HepG2 (cell line): ENCODE measurements at regions not wholly inside any gene's neighbourhood (a gene's known extent, or its start where the extent isn't known, plus 50 kb on each side); places are given as distances from the start of the nearest gene placed in this dataset.

Experiments used
- ATAC-seq: fragments of 200-7000 bp; cut with Tn5 transposase; 3 replicates; pipeline ENCODE4 v1.9.1; 2020; ENCODE audit warnings: mild to moderate bottlenecking, moderate library complexity
- BruUV-seq: library from RNA; stranded (reverse); fragments of 400-500 nt; replicated peaks from 2 replicates; lab custom pipeline; 2021; lab: Mats Ljungman, UMichigan
- CTCF ChIA-PET: fragments of 300-600 bp; formaldehyde crosslinking; extraction: SDS; loops from one replicate; lab custom pipeline; 2021; ENCODE audit warnings: low total read pairs, inconsistent platforms, low intra/inter-chr PET ratio; lab: Yijun Ruan, JAX
- POLR2A ChIA-PET: fragments of 350-600 bp; sonication (Branson Sonifier 250); formaldehyde crosslinking; loops from one replicate; lab custom pipeline; 2020; ENCODE audit warnings: antibody characterized with exemption, inconsistent platforms; lab: Yijun Ruan, JAX
- DNase-seq: peaks from one replicate; pipeline ENCODE4 v3.0.0-alpha.2; 2015; ENCODE audit warnings: low spot score
- FAIRE-seq: peaks from 3 replicates; lab custom pipeline; 2011; peaks lifted over from hg19 to GRCh38; lab: Jason Lieb, UNC
- H2AFZ ChIP-seq: one replicate; pipeline ENCODE4 v1.6.1; 2011; ENCODE audit warnings: low read length, inconsistent platforms
- H3K27ac ChIP-seq: fragments of 300-600 bp; 3 replicates; pipeline ENCODE4 v1.8.0; 2011; ENCODE audit warnings: mixed run types, mild to moderate bottlenecking, mixed read lengths, low read length, inconsistent platforms; ENCODE audit not compliant: insufficient read depth; ENCODE audit errors: extremely low read length
- H3K27me3 ChIP-seq, 2 experiments: fragments of 200-600 bp in 1 of 2; 2 replicates in 1 of 2; 3 replicates in 1 of 2; pipeline versions ENCODE4 v1.6.0 to v1.8.0; 2011; ENCODE audit warnings: low read length in 2 of 2, mild to moderate bottlenecking in 2 of 2, moderate library complexity in 2 of 2, inconsistent platforms in 1 of 2; ENCODE audit not compliant: insufficient read depth in 2 of 2, control insufficient read depth in 1 of 2
- H3K36me3 ChIP-seq, 2 experiments: fragments of 200-600 bp in 1 of 2; replicated peaks in 1 of 2; 2 replicates in 1 of 2; 3 replicates in 1 of 2; pipeline versions ENCODE4 v1.5.1 to v1.8.0; 2011; ENCODE audit warnings: low read length in 2 of 2, inconsistent platforms in 1 of 2; ENCODE audit not compliant: insufficient read depth in 2 of 2, control insufficient read depth in 1 of 2
- H3K4me1 ChIP-seq: 2 replicates; pipeline ENCODE4 v1.5.1; 2012; ENCODE audit warnings: low read length, inconsistent platforms; ENCODE audit not compliant: insufficient read depth
- H3K4me2 ChIP-seq: 2 replicates; pipeline ENCODE4 v1.6.0; 2011; ENCODE audit warnings: low read depth, low read length, inconsistent platforms
- H3K4me3 ChIP-seq, 3 experiments: fragments of 200-600 bp in 1 of 3; sonication (generic), shearing (Covaris generic) in 1 of 3; replicated peaks in 1 of 3; 2 replicates each; pipeline ENCODE4 v1.5.1; 2011 to 2016; ENCODE audit warnings: low read length in 3 of 3, inconsistent platforms in 2 of 3, low read depth in 2 of 3, mild to moderate bottlenecking in 2 of 3, control low read depth in 1 of 3, mixed read lengths in 1 of 3; ENCODE audit not compliant: insufficient read depth in 1 of 3
- H3K79me2 ChIP-seq: one replicate; pipeline ENCODE4 v1.6.1; 2011; ENCODE audit warnings: low read length, inconsistent platforms; ENCODE audit not compliant: insufficient read depth
- H3K9ac ChIP-seq: 2 replicates; pipeline ENCODE4 v1.6.0; 2011; ENCODE audit warnings: mild to moderate bottlenecking, low read depth, low read length, inconsistent platforms; ENCODE audit not compliant: insufficient read depth
- H3K9me3 ChIP-seq: 2 replicates; pipeline ENCODE4 v1.5.1; 2012; ENCODE audit warnings: mild to moderate bottlenecking, low read length
- H4K20me1 ChIP-seq: 2 replicates; pipeline ENCODE4 v1.6.0; 2011; ENCODE audit warnings: inconsistent platforms, mild to moderate bottlenecking, low read length, moderate library complexity; ENCODE audit not compliant: insufficient read depth
- ARID5B ChIP-seq: IDR thresholded peaks from 2 replicates; pipeline ENCODE4 v1.4.0; 2020; ENCODE audit warnings: mild to moderate bottlenecking, missing genetic modification reagents
- HCFC1 ChIP-seq: fragments of 150-350 bp; IDR thresholded peaks from 2 replicates; pipeline ENCODE4 v1.6.1; 2014; ENCODE audit warnings: low read depth, low read length
- MXD3 ChIP-seq: IDR thresholded peaks from 2 replicates; pipeline ENCODE4 v1.6.1; 2016; ENCODE audit warnings: mild to moderate bottlenecking, missing biosample characterization, missing genetic modification reagents
- MXD4 ChIP-seq: IDR thresholded peaks from 2 replicates; pipeline ENCODE4 v1.6.1; 2016; ENCODE audit warnings: mild to moderate bottlenecking, missing biosample characterization, missing genetic modification reagents
- PATZ1 ChIP-seq: sonication (generic); formaldehyde crosslinking; IDR thresholded peaks from 2 replicates; pipeline ENCODE4 v1.4.0; 2020; ENCODE audit warnings: missing genetic modification reagents
- SNAI1 ChIP-seq: sonication (generic); formaldehyde crosslinking; IDR thresholded peaks from 2 replicates; pipeline ENCODE4 v1.5.0; 2020; ENCODE audit warnings: mild to moderate bottlenecking, missing genetic modification reagents, borderline replicate concordance
- ZNF263 ChIP-seq: sonication (generic); formaldehyde crosslinking; IDR thresholded peaks from 2 replicates; pipeline ENCODE4 v1.4.0; 2020; ENCODE audit warnings: missing genetic modification reagents
- ZNF367 ChIP-seq: sonication (generic); formaldehyde crosslinking; IDR thresholded peaks from 2 replicates; pipeline ENCODE4 v1.4.0; 2020; ENCODE audit warnings: missing genetic modification reagents, borderline replicate concordance
- ZNF567 ChIP-seq: sonication (generic); formaldehyde crosslinking; IDR thresholded peaks from 2 replicates; pipeline ENCODE4 v1.8.1; 2023; ENCODE audit warnings: mild to moderate bottlenecking, missing genetic modification reagents, borderline replicate concordance
- ZSCAN5A ChIP-seq: sonication (generic); formaldehyde crosslinking; IDR thresholded peaks from 2 replicates; pipeline ENCODE4 v1.8.0; 2022; ENCODE audit warnings: mild to moderate bottlenecking, missing genetic modification reagents, borderline replicate concordance
- WGBS: methylation state at CpG from one replicate; pipeline ENCODE4 v1.1.6; 2017; ENCODE audit warnings: low lambda C conversion rate; 5-methylcytosine and 5-hydroxymethylcytosine counted together
- in situ Hi-C: cut with HindIII; loops from 2 replicates; pipeline ENCODE4 v1.10.0; 2017; ENCODE audit warnings: low pct_unique_long_range_greater_than_20kb; ENCODE audit not compliant: extremely low pct_ligation_motif_present
- intact Hi-C: fragments of 100-400 bp; cut with micrococcal nuclease; formaldehyde crosslinking; loops from one replicate; pipeline ENCODE4 v1.10.0; 2022; ENCODE audit not compliant: unreplicated experiment

GRCh38 chr6:33877982-33878535 is 74.3 kb upstream of the MLN start:
- no peaks in the 10 kb centered on the region for H3K36me3 ChIP-seq
- no peak for ATAC-seq
- H3K9me3 ChIP-seq: no peaks in the 10 kb centered on the region
- 30% methylated on average over 5 of the region's 7 CpGs for WGBS
- no peak for FAIRE-seq
- H3K4me3 ChIP-seq: no peak overlapping the region
- no peaks in the 10 kb centered on the region for H4K20me1 ChIP-seq
- peaks cover 10 to 66% of the 10 kb centered on the region in 2 experiments; a peak in 3 of 5 replicates for H3K27me3 ChIP-seq
- CTCF ChIA-PET: no interaction called here
- DNase-seq: no peak
- intact Hi-C loops (no loop called here), in situ Hi-C loops (no loop called here)
- TF ChIP-seq ARID5B (CRISPR knock-in tag): no peak
- H3K4me2 ChIP-seq: no peak overlapping the region
- H3K79me2 ChIP-seq: no peaks in the 10 kb centered on the region
- no peaks in the 10 kb centered on the region for H3K4me1 ChIP-seq
- no peak overlapping the region for H3K9ac ChIP-seq
- POLR2A ChIA-PET: no interaction called here
- H3K27ac ChIP-seq: no peak overlapping the region
- no TSS peak for BruUV-seq
- no peak overlapping the region for H2AFZ ChIP-seq

- intact Hi-C loops: no loop called here
- DNase-seq (no peak), ATAC-seq (no peak), FAIRE-seq (no peak)
- ChIA-PET POLR2A (no interaction called here), CTCF (no interaction called here)
- no peak overlapping the region for H3K4me2 ChIP-seq
- H3K9ac ChIP-seq: no peak overlapping the region
- no peaks in the 10 kb centered on the region for H3K9me3 ChIP-seq
- H3K79me2 ChIP-seq: no peaks in the 10 kb centered on the region
- H4K20me1 ChIP-seq: no peaks in the 10 kb centered on the region
- no peak overlapping the region for H2AFZ ChIP-seq
- BruUV-seq: no TSS peak
- no peak overlapping the region for H3K4me3 ChIP-seq
- peaks cover 6 to 68% of the 10 kb centered on the region in 2 experiments; a peak in 4 of 5 replicates for H3K27me3 ChIP-seq
- 14% methylated on average over 5 of the region's 5 CpGs for WGBS
- H3K36me3 ChIP-seq: no peaks in the 10 kb centered on the region
- in situ Hi-C loops: no loop called here
- H3K4me1 ChIP-seq: no peaks in the 10 kb centered on the region
- no peak overlapping the region for H3K27ac ChIP-seq
- TF ChIP-seq MXD3 (CRISPR knock-in tag) (no peak), SNAI1 (CRISPR knock-in tag) (no peak), MXD4 (CRISPR knock-in tag) (no peak), HCFC1 (no peak), PATZ1 (no peak), ZNF367 (no peak), ZNF567 (CRISPR knock-in tag) (no peak), ZNF263 (no peak), ZSCAN5A (CRISPR knock-in tag) (no peak)
Observed at GRCh38 chr6:33875696-33876095, 71.9 kb upstream of the MLN start.
